Suprapubic skin (tissue), 4 donors: ENCODE measurements at regions not wholly inside any gene's neighbourhood (a gene's known extent, or its start where the extent isn't known, plus 50 kb on each side); places are given as distances from the start of the nearest gene placed in this dataset.

Experiments used
- CTCF ChIP-seq, 2 donors: fragments of 200-600 bp in 1 of 2; fragments of 450-650 bp in 1 of 2; sonication (generic) in 1 of 2; IDR thresholded peaks; one replicate each; pipeline ENCODE4 v1.5.1; 2016 to 2019; ENCODE audit warnings: antibody characterized with exemption in 2 of 2, mild to moderate bottlenecking in 1 of 2, moderate library complexity in 1 of 2
- EP300 ChIP-seq: sonication (generic); formaldehyde crosslinking; IDR thresholded peaks from one replicate; pipeline ENCODE4 v1.6.1; 2017; ENCODE audit warnings: antibody characterized with exemption
- POLR2A ChIP-seq, 2 donors: fragments of 450-650 bp; IDR thresholded peaks; one replicate each; pipeline ENCODE4 v1.6.1; 2017; ENCODE audit warnings: antibody characterized with exemption in 2 of 2, mild to moderate bottlenecking in 2 of 2, moderate library complexity in 2 of 2
- POLR2AphosphoS5 ChIP-seq, 3 donors: sonication (generic); formaldehyde crosslinking; IDR thresholded peaks; one replicate each; pipeline ENCODE4 v1.6.1; 2017; ENCODE audit warnings: antibody characterized with exemption in 3 of 3

- TF ChIP-seq CTCF (IDR thresholded peaks at IDR 0.05), result no peak
- no peak for TF ChIP-seq EP300
- no peak for TF ChIP-seq POLR2A (IDR thresholded peaks at IDR 0.05)
- TF ChIP-seq POLR2AphosphoS5 (IDR thresholded peaks at IDR 0.05), result no peak
Measured at GRCh38 chr7:126339813-126340212, 912.9 kb downstream of the GRM8 start.
